Astrocyte (in vitro differentiated cells and primary cell): ENCODE measurements at regions not wholly inside any gene's neighbourhood (a gene's known extent, or its start where the extent isn't known, plus 50 kb on each side); places are given as distances from the start of the nearest gene placed in this dataset.

Experiments
- DNase-seq: peaks from one replicate; pipeline ENCODE4 v3.0.0-alpha.2; 2010; ENCODE audit warnings: low read depth
- FAIRE-seq: peaks from 2 replicates; lab custom pipeline; 2011; peaks lifted over from hg19 to GRCh38; lab: Jason Lieb, UNC
- H2AFZ ChIP-seq: 2 replicates; pipeline ENCODE4 v1.6.0; 2012; ENCODE audit warnings: low read depth, low read length, inconsistent platforms
- H3K27ac ChIP-seq: 2 replicates; pipeline ENCODE4 v1.5.1; 2011; ENCODE audit warnings: low read depth, low read length, inconsistent platforms
- H3K27me3 ChIP-seq: 2 replicates; pipeline ENCODE4 v1.6.0; 2011; ENCODE audit warnings: low read length, inconsistent platforms; ENCODE audit not compliant: insufficient read depth
- H3K36me3 ChIP-seq: 2 replicates; pipeline ENCODE4 v1.5.1; 2011; ENCODE audit warnings: low read length, inconsistent platforms; ENCODE audit not compliant: insufficient read depth
- H3K4me1 ChIP-seq: 2 replicates; pipeline ENCODE4 v1.5.1; 2011; ENCODE audit warnings: low read length, inconsistent platforms; ENCODE audit not compliant: insufficient read depth
- H3K4me2 ChIP-seq: 2 replicates; pipeline ENCODE4 v1.6.0; 2012; ENCODE audit warnings: low read length, inconsistent platforms
- H3K4me3 ChIP-seq: 2 replicates; pipeline ENCODE4 v1.5.1; 2011; ENCODE audit warnings: low read depth, mild to moderate bottlenecking, low read length, inconsistent platforms; ENCODE audit not compliant: insufficient read depth
- H3K79me2 ChIP-seq: 2 replicates; pipeline ENCODE4 v1.6.0; 2012; ENCODE audit warnings: mild to moderate bottlenecking, low read length, inconsistent platforms; ENCODE audit not compliant: insufficient read depth
- H3K9ac ChIP-seq: 2 replicates; pipeline ENCODE4 v1.6.0; 2012; ENCODE audit warnings: mild to moderate bottlenecking, low read length, inconsistent platforms
- H3K9me3 ChIP-seq: 2 replicates; pipeline ENCODE4 v1.5.1; 2012; ENCODE audit warnings: low read depth, mild to moderate bottlenecking, low read length, inconsistent platforms; ENCODE audit not compliant: insufficient read depth
- H4K20me1 ChIP-seq: 2 replicates; pipeline ENCODE4 v1.6.0; 2012; ENCODE audit warnings: low read length, inconsistent platforms; ENCODE audit not compliant: insufficient read depth
- H3K27ac Mint-ChIP-seq: one replicate; pipeline ENCODE4 v1.8.0; 2021; ENCODE audit warnings: mild to moderate bottlenecking, mixed read lengths; ENCODE audit not compliant: unreplicated experiment
- H3K27me3 Mint-ChIP-seq: one replicate; pipeline ENCODE4 v1.8.0; 2021; ENCODE audit warnings: low read depth, mixed read lengths; ENCODE audit not compliant: unreplicated experiment
- H3K36me3 Mint-ChIP-seq: one replicate; pipeline ENCODE4 v1.8.0; 2021; ENCODE audit warnings: low read depth, mixed read lengths; ENCODE audit not compliant: unreplicated experiment
- H3K4me1 Mint-ChIP-seq: one replicate; pipeline ENCODE4 v1.8.0; 2021; ENCODE audit warnings: low read depth, mixed read lengths; ENCODE audit not compliant: unreplicated experiment
- H3K4me3 Mint-ChIP-seq: one replicate; pipeline ENCODE4 v1.8.0; 2021; ENCODE audit warnings: mild to moderate bottlenecking, moderate library complexity, mixed read lengths; ENCODE audit not compliant: unreplicated experiment
- H3K9me3 Mint-ChIP-seq: one replicate; pipeline ENCODE4 v1.8.0; 2021; ENCODE audit warnings: mild to moderate bottlenecking, mixed read lengths; ENCODE audit not compliant: unreplicated experiment
- EZH2 ChIP-seq: IDR thresholded peaks from 2 replicates; pipeline ENCODE4 v1.6.1; 2012; ENCODE audit warnings: mild to moderate bottlenecking, low read length, inconsistent platforms; ENCODE audit not compliant: insufficient read depth
- TF ChIP-seq, protein P1 (sequence below): IDR thresholded peaks from 2 replicates; pipeline ENCODE4 v1.5.1; 2011; ENCODE audit warnings: low read depth, mild to moderate bottlenecking, inconsistent platforms, low read length, moderate library complexity; ENCODE audit not compliant: insufficient read depth

DNA sequence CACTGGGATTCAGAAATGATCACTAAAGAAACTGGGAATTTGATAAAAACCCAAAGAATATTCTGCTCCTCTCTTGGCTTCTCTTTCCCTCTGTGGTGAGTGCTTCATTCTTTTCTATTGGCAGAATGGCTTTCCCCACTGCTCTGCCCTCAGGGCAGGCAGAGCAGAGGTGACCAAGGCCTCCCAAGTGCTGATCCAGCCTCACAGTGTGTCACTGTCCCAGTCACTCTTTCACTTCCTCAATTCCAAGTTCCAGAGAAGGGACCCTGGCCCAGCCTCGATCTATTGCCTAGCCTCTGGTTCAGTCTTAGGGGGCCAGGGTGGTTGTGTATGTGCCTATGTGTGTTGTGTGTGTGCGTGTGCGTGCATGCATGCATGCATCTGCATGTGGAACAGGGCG, 180.6 kb upstream of the TMTC4 start:
- FAIRE-seq (no peak), DNase-seq (no peak)
- H3K9ac ChIP-seq, result no peak overlapping the region
- H3K27ac ChIP-seq, result no peak overlapping the region
- Mint-ChIP-seq H3K4me3 (no peak overlapping the region), H3K27me3 (peaks cover 2% of the 10 kb centered on the region), H3K36me3 (no peaks in the 10 kb centered on the region), H3K4me1 (no peaks in the 10 kb centered on the region), H3K27ac (no peak overlapping the region), H3K9me3 (peaks cover 3% of the 10 kb centered on the region)
- H3K9me3 ChIP-seq, result no peaks in the 10 kb centered on the region
- no peaks in the 10 kb centered on the region for H4K20me1 ChIP-seq
- H3K4me3 ChIP-seq, result no peak overlapping the region
- peaks cover 3% of the 10 kb centered on the region for H3K27me3 ChIP-seq
- no peaks in the 10 kb centered on the region for H3K4me1 ChIP-seq
- H3K36me3 ChIP-seq, result no peaks in the 10 kb centered on the region
- no peak overlapping the region for H3K4me2 ChIP-seq
- H3K79me2 ChIP-seq, result no peaks in the 10 kb centered on the region
- no peak for TF ChIP-seq EZH2
- TF ChIP-seq, protein P1, sequence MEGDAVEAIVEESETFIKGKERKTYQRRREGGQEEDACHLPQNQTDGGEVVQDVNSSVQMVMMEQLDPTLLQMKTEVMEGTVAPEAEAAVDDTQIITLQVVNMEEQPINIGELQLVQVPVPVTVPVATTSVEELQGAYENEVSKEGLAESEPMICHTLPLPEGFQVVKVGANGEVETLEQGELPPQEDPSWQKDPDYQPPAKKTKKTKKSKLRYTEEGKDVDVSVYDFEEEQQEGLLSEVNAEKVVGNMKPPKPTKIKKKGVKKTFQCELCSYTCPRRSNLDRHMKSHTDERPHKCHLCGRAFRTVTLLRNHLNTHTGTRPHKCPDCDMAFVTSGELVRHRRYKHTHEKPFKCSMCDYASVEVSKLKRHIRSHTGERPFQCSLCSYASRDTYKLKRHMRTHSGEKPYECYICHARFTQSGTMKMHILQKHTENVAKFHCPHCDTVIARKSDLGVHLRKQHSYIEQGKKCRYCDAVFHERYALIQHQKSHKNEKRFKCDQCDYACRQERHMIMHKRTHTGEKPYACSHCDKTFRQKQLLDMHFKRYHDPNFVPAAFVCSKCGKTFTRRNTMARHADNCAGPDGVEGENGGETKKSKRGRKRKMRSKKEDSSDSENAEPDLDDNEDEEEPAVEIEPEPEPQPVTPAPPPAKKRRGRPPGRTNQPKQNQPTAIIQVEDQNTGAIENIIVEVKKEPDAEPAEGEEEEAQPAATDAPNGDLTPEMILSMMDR, result no peak
- H2AFZ ChIP-seq, result no peak overlapping the region

DNA sequence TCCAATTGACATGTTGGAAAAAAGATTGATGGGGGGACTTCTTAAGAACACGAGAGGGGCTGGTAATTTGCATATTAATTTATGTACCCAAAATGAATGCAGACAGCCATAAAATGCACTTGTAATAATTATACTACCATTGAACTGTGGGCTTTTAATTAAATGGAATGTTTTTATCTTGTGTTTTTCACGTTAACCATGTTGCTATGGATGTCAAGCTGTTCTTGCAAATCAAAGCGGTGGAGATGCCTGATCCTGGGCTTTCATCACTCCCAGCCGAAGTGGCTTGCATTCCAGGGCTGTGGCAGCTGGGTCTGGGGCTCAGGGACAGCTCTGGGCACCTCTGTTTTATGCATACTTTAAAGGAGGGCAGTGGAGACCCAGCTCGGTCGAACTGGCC, 179.4 kb upstream of the TMTC4 start:
- TF ChIP-seq, protein P1, result no peak
- TF ChIP-seq EZH2, result no peak
- no peaks in the 10 kb centered on the region for H3K79me2 ChIP-seq
- H3K27me3 ChIP-seq, result peaks cover 3% of the 10 kb centered on the region
- no peak overlapping the region for H3K9ac ChIP-seq
- H3K27ac ChIP-seq, result no peak overlapping the region
- peak overlapping the region; percentile 40 for H3K4me2 ChIP-seq
- H3K36me3 ChIP-seq, result no peaks in the 10 kb centered on the region
- no peaks in the 10 kb centered on the region for H3K4me1 Mint-ChIP-seq
- no peak overlapping the region for H3K27ac Mint-ChIP-seq
- no peak overlapping the region for H3K4me3 Mint-ChIP-seq
- no peaks in the 10 kb centered on the region for H3K4me1 ChIP-seq
- H3K9me3 ChIP-seq, result no peaks in the 10 kb centered on the region
- DNase-seq (no peak), FAIRE-seq (no peak)
- no peak overlapping the region for H2AFZ ChIP-seq
- H4K20me1 ChIP-seq, result no peaks in the 10 kb centered on the region
- H3K4me3 ChIP-seq, result no peak overlapping the region
- no peaks in the 10 kb centered on the region for H3K9me3 Mint-ChIP-seq
- no peaks in the 10 kb centered on the region for H3K36me3 Mint-ChIP-seq
- H3K27me3 Mint-ChIP-seq, result peaks cover 2% of the 10 kb centered on the region

DNA sequence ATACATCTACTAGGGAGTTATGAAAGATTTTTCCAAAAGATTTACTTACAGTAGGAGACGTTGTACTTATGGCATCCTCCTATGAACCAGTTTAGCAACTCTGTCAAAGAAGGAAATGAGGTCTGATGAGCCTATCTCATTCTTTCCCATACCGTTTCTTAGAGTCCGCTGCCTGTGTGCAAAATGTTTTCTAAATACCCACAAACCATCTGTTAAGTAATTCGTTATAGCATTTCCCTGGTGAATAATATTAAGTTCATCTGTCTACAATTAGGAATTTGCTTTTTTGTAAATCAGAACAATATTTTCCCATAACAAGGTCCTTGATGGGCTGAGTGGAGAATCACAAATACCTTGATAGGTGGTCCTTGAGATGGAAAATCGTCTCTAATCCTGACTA, 178.8 kb upstream of the TMTC4 start:
- TF ChIP-seq EZH2, result no peak
- TF ChIP-seq, protein P1, result no peak
- Histone ChIP-seq H3K79me2 (no peaks in the 10 kb centered on the region), H2AFZ (no peak overlapping the region), H4K20me1 (no peaks in the 10 kb centered on the region), H3K36me3 (no peaks in the 10 kb centered on the region), H3K27me3 (peaks cover 3% of the 10 kb centered on the region), H3K9me3 (no peaks in the 10 kb centered on the region), H3K4me2 (no peak overlapping the region), H3K27ac (no peak overlapping the region), H3K9ac (no peak overlapping the region), H3K4me1 (no peaks in the 10 kb centered on the region), H3K4me3 (no peak overlapping the region)
- Mint-ChIP-seq H3K4me3 (no peak overlapping the region), H3K27ac (no peak overlapping the region), H3K36me3 (no peaks in the 10 kb centered on the region), H3K4me1 (no peaks in the 10 kb centered on the region), H3K27me3 (peaks cover 2% of the 10 kb centered on the region), H3K9me3 (no peaks in the 10 kb centered on the region)
- DNase-seq, result no peak
- FAIRE-seq, result no peak
